Astrocyte (in vitro differentiated cells and primary cell): ENCODE measurements at regions not wholly inside any gene's neighbourhood (a gene's known extent, or its start where the extent isn't known, plus 50 kb on each side); places are given as distances from the start of the nearest gene placed in this dataset.

Source experiments
- CTCF ChIP-seq: IDR thresholded peaks from 2 replicates; pipeline ENCODE4 v1.5.1; 2011; ENCODE audit warnings: low read depth, mild to moderate bottlenecking, inconsistent platforms, low read length, moderate library complexity; ENCODE audit not compliant: insufficient read depth
- EZH2 ChIP-seq: IDR thresholded peaks from 2 replicates; pipeline ENCODE4 v1.6.1; 2012; ENCODE audit warnings: mild to moderate bottlenecking, low read length, inconsistent platforms; ENCODE audit not compliant: insufficient read depth

GRCh38 chr11:94681140-94681539 is 87.0 kb upstream of the AMOTL1 start:
- TF ChIP-seq CTCF (no peak), EZH2 (no peak)
